ENCODE measurements at regions not wholly inside any gene's neighbourhood (a gene's known extent, or its start where the extent isn't known, plus 50 kb on each side); places are given as distances from the start of the nearest gene placed in this dataset.

- Histone ChIP-seq H3K36me3 (ENCODE audit: control insufficient read depth in 2 of 2, extremely low read depth in 1 of 2, insufficient read depth in 2 of 2, low read length in 2 of 2) (no peaks in the 10 kb centered on the region), H3K9ac (ENCODE audit: control insufficient read depth, extremely low read depth, insufficient read depth, low read length) (no peak overlapping the region), H3K27ac (ENCODE audit: control insufficient read depth, insufficient read depth, low read length) (no peak overlapping the region), H3K4me2 (ENCODE audit: control insufficient read depth, extremely low read depth, insufficient read depth, low read depth, low read length) (no peak overlapping the region), H3K4me1 (ENCODE audit: control insufficient read depth, extremely low read depth, insufficient read depth, low read length) (no peaks in the 10 kb centered on the region), H3K4me3 (ENCODE audit: control insufficient read depth in 2 of 3, extremely low read depth in 1 of 3, insufficient read depth in 2 of 3, low read depth in 1 of 3, low read length in 3 of 3) (no peak overlapping the region), H3K9me1 (ENCODE audit: control insufficient read depth, extremely low read depth, insufficient read depth, low read length) (no peaks in the 10 kb centered on the region), H4K20me1 (ENCODE audit: control insufficient read depth, extremely low read depth, insufficient read depth, low read length) (no peaks in the 10 kb centered on the region), H3K79me2 (ENCODE audit: control insufficient read depth, insufficient read depth, low read length) (no peaks in the 10 kb centered on the region), H3K9me3 (ENCODE audit: control insufficient read depth, low read depth, low read length) (peaks cover 19% of the 10 kb centered on the region), H3K27me3 (ENCODE audit: control insufficient read depth, extremely low read depth, insufficient read depth, low read length) (no peaks in the 10 kb centered on the region), H2AFZ (ENCODE audit: control insufficient read depth, low read length) (no peak overlapping the region)
- dilution Hi-C loops (cut with MboI; ENCODE audit: extremely low pct_ligation_motif_present, low sequenced_read_pairs): no loop called here
- no peak for TF ChIP-seq CTCF (optimal IDR thresholded peaks at IDR 0.05 in 1 of 3, IDR thresholded peaks at IDR 0.05 in 1 of 3, conservative IDR thresholded peaks at IDR 0.05 in 1 of 3; ENCODE audit: extremely low read depth in 1 of 3, insufficient read depth in 2 of 3, low read length in 3 of 3)
- FAIRE-seq (no peak), DNase-seq (ENCODE audit: low read depth, low spot score) (no peak)
Measured at GRCh38 chr18:78621141-78621755, 358.4 kb upstream of the SALL3 start.

GRCh38 chr18:78622251-78622906, 357.2 kb upstream of the SALL3 start:
- H3K9ac ChIP-seq (ENCODE audit: control insufficient read depth, extremely low read depth, insufficient read depth, low read length): no peak overlapping the region
- TF ChIP-seq EZH2 (IDR thresholded peaks at IDR 0.05; ENCODE audit: low read length) (no peak), CTCF (optimal IDR thresholded peaks at IDR 0.05 in 1 of 3, IDR thresholded peaks at IDR 0.05 in 1 of 3, conservative IDR thresholded peaks at IDR 0.05 in 1 of 3; ENCODE audit: extremely low read depth in 1 of 3, insufficient read depth in 2 of 3, low read length in 3 of 3) (no peak)
- no peak overlapping the region for H3K4me2 ChIP-seq (ENCODE audit: control insufficient read depth, extremely low read depth, insufficient read depth, low read depth, low read length)
- H3K36me3 ChIP-seq (ENCODE audit: control insufficient read depth in 2 of 2, extremely low read depth in 1 of 2, insufficient read depth in 2 of 2, low read length in 2 of 2): no peaks in the 10 kb centered on the region
- no peaks in the 10 kb centered on the region for H3K27me3 ChIP-seq (ENCODE audit: control insufficient read depth, extremely low read depth, insufficient read depth, low read length)
- H3K79me2 ChIP-seq (ENCODE audit: control insufficient read depth, insufficient read depth, low read length): no peaks in the 10 kb centered on the region
- dilution Hi-C loops (cut with MboI; ENCODE audit: extremely low pct_ligation_motif_present, low sequenced_read_pairs): no loop called here
- no peak overlapping the region for H3K27ac ChIP-seq (ENCODE audit: control insufficient read depth, insufficient read depth, low read length)
- no peak for DNase-seq (ENCODE audit: low read depth, low spot score)
- H3K4me1 ChIP-seq (ENCODE audit: control insufficient read depth, extremely low read depth, insufficient read depth, low read length): no peaks in the 10 kb centered on the region
- H3K9me1 ChIP-seq (ENCODE audit: control insufficient read depth, extremely low read depth, insufficient read depth, low read length): no peaks in the 10 kb centered on the region
- peaks cover 19% of the 10 kb centered on the region for H3K9me3 ChIP-seq (ENCODE audit: control insufficient read depth, low read depth, low read length)
- no peak overlapping the region for H2AFZ ChIP-seq (ENCODE audit: control insufficient read depth, low read length)
- no peak overlapping the region for H3K4me3 ChIP-seq (ENCODE audit: control insufficient read depth in 2 of 3, extremely low read depth in 1 of 3, insufficient read depth in 2 of 3, low read depth in 1 of 3, low read length in 3 of 3)
- FAIRE-seq: no peak
- H4K20me1 ChIP-seq (ENCODE audit: control insufficient read depth, extremely low read depth, insufficient read depth, low read length): no peaks in the 10 kb centered on the region

All from keratinocyte (primary cell).